ENCODE measurements at regions not wholly inside any gene's neighbourhood (a gene's known extent, or its start where the extent isn't known, plus 50 kb on each side); places are given as distances from the start of the nearest gene placed in this dataset.

GRCh38 chr13:39915418-39915817, 260.0 kb downstream of the COG6 start (continued):
- TF ChIP-seq MBD2 (IDR thresholded peaks at IDR 0.05; ENCODE audit: borderline replicate concordance, low read depth), result no peak
- TF ChIP-seq CTCFL (IDR thresholded peaks at IDR 0.05; ENCODE audit: borderline replicate concordance, insufficient read depth, low read depth, low read length, poor library complexity, severe bottlenecking), result no peak
- no peak for TF ChIP-seq MAFF (IDR thresholded peaks at IDR 0.05; ENCODE audit: low read length)
- TF ChIP-seq CHD1 (IDR thresholded peaks at IDR 0.05; ENCODE audit: low read length), result no peak
- no peak for TF ChIP-seq MECOM (CRISPR knock-in tag; IDR thresholded peaks at IDR 0.05)
- no peak for TF ChIP-seq DEAF1 (CRISPR knock-in tag; IDR thresholded peaks at IDR 0.05)
- TF ChIP-seq PCBP1 (IDR thresholded peaks at IDR 0.05; ENCODE audit: low read depth, low read length, poor library complexity, severe bottlenecking), result no peak
- TF ChIP-seq EP300 (IDR thresholded peaks at IDR 0.05; ENCODE audit: low read length), result no peak
- no peak for TF ChIP-seq MTA3 (IDR thresholded peaks at IDR 0.05; ENCODE audit: borderline replicate concordance)
- TF ChIP-seq CREB5 (CRISPR knock-in tag; IDR thresholded peaks at IDR 0.05), result no peak
- TF ChIP-seq FOXM1 (IDR thresholded peaks at IDR 0.05; ENCODE audit: low read depth), result no peak
- no peak for TF ChIP-seq FOXM1 (CRISPR knock-in tag; IDR thresholded peaks at IDR 0.05; ENCODE audit: low read depth)
- no peak for TF ChIP-seq RNF219 (CRISPR knock-in tag; IDR thresholded peaks at IDR 0.05)
- TF ChIP-seq ZBTB49 (CRISPR knock-in tag; IDR thresholded peaks at IDR 0.05; ENCODE audit: borderline replicate concordance), result no peak
